ENCODE measurements at regions not wholly inside any gene's neighbourhood (a gene's known extent, or its start where the extent isn't known, plus 50 kb on each side); places are given as distances from the start of the nearest gene placed in this dataset.

GRCh38 chr13:26934096-26934495 lies 173.5 kb upstream of the GPR12 start:
- H3K4me3 ChIP-seq (ENCODE audit: low read length) = no peak overlapping the region
- no peak for TF ChIP-seq CTCF (conservative IDR thresholded peaks at IDR 0.05; ENCODE audit: low read depth, low read length)
- DNase-seq (ENCODE audit: low read depth) = no peak

- TF ChIP-seq CTCF (conservative IDR thresholded peaks at IDR 0.05; ENCODE audit: low read depth, low read length) = no peak
- DNase-seq (ENCODE audit: low read depth) = no peak
- H3K4me3 ChIP-seq (ENCODE audit: low read length) = no peak overlapping the region
Measured at GRCh38 chr13:26932465-26932864, 171.9 kb upstream of the GPR12 start.

GRCh38 chr13:26929971-26930730 lies 169.6 kb upstream of the GPR12 start:
- no peak for DNase-seq (ENCODE audit: low read depth)
- no peak overlapping the region for H3K4me3 ChIP-seq (ENCODE audit: low read length)
- peak; percentile 94 for TF ChIP-seq CTCF (conservative IDR thresholded peaks at IDR 0.05; ENCODE audit: low read depth, low read length)

GRCh38 chr13:26927511-26927910 lies 166.9 kb upstream of the GPR12 start:
- no peak for DNase-seq (ENCODE audit: low read depth)
- TF ChIP-seq CTCF (conservative IDR thresholded peaks at IDR 0.05; ENCODE audit: low read depth, low read length) = no peak
- H3K4me3 ChIP-seq (ENCODE audit: low read length) = no peak overlapping the region

- H3K4me3 ChIP-seq (ENCODE audit: low read length) = no peak overlapping the region
- no peak for DNase-seq (ENCODE audit: low read depth)
- no peak for TF ChIP-seq CTCF (conservative IDR thresholded peaks at IDR 0.05; ENCODE audit: low read depth, low read length)
Measured at GRCh38 chr13:26926371-26926770, 165.8 kb upstream of the GPR12 start.

- no peak overlapping the region for H3K4me3 ChIP-seq (ENCODE audit: low read length)
- TF ChIP-seq CTCF (conservative IDR thresholded peaks at IDR 0.05; ENCODE audit: low read depth, low read length) = no peak
- DNase-seq (ENCODE audit: low read depth) = no peak
Measured at GRCh38 chr13:26923824-26924605, 163.4 kb upstream of the GPR12 start.

GRCh38 chr13:26921918-26922317 lies 161.3 kb upstream of the GPR12 start:
- no peak for DNase-seq (ENCODE audit: low read depth)
- TF ChIP-seq CTCF (conservative IDR thresholded peaks at IDR 0.05; ENCODE audit: low read depth, low read length) = no peak
- H3K4me3 ChIP-seq (ENCODE audit: low read length) = no peak overlapping the region

All from retinal pigment epithelial cell (primary cell).